A673 (cell line): ENCODE measurements at regions not wholly inside any gene's neighbourhood (a gene's known extent, or its start where the extent isn't known, plus 50 kb on each side); places are given as distances from the start of the nearest gene placed in this dataset.

Experiments used
- BruUV-seq: library from RNA; stranded (reverse); fragments of 400-500 nt; replicated peaks from 2 replicates; lab custom pipeline; 2021; lab: Mats Ljungman, UMichigan
- CTCF ChIA-PET: fragments of 300-600 bp; sonication (Branson Sonifier 250); formaldehyde crosslinking; loops from one replicate; lab custom pipeline; 2022; ENCODE audit warnings: antibody characterized with exemption; lab: Charles Lee
- POLR2A ChIA-PET: fragments of 300-600 bp; sonication (Branson Sonifier 250); formaldehyde crosslinking; loops from one replicate; lab custom pipeline; 2022; ENCODE audit warnings: antibody characterized with exemption; ENCODE audit not compliant: low non-redundant PET; lab: Charles Lee
- DNase-seq: peaks from one replicate; pipeline ENCODE4 v3.0.0-alpha.2; 2015; ENCODE audit warnings: low spot score
- H3K27ac ChIP-seq: fragments of 200-600 bp; sonication (generic); 2 replicates; pipeline ENCODE4 v1.5.1; 2016; ENCODE audit warnings: mixed run types, low read depth, mild to moderate bottlenecking, mixed read lengths, antibody characterized with exemption, low read length; ENCODE audit not compliant: poor library complexity, severe bottlenecking
- H3K27me3 ChIP-seq: fragments of 200-600 bp; sonication (generic); replicated peaks from 2 replicates; pipeline ENCODE4 v1.6.1; 2017; ENCODE audit warnings: mixed run types, low read depth, mild to moderate bottlenecking, mixed read lengths, antibody characterized with exemption, low read length; ENCODE audit not compliant: insufficient read depth, poor library complexity
- H3K36me3 ChIP-seq: fragments of 200-600 bp; sonication (generic); 2 replicates; pipeline ENCODE4 v1.6.1; 2016; ENCODE audit warnings: mixed run types, mild to moderate bottlenecking, mixed read lengths, antibody characterized with exemption, low read length; ENCODE audit not compliant: insufficient read depth, poor library complexity, severe bottlenecking
- H3K4me1 ChIP-seq: fragments of 200-600 bp; sonication (generic); 2 replicates; pipeline ENCODE4 v1.6.1; 2017; ENCODE audit warnings: mixed run types, mild to moderate bottlenecking, mixed read lengths, antibody characterized with exemption, low read length; ENCODE audit not compliant: insufficient read depth, poor library complexity, severe bottlenecking
- H3K4me3 ChIP-seq: fragments of 200-600 bp; sonication (generic); 2 replicates; pipeline ENCODE4 v1.5.1; 2016; ENCODE audit warnings: low read depth, mixed run types, mild to moderate bottlenecking, mixed read lengths, low read length; ENCODE audit not compliant: poor library complexity, severe bottlenecking
- H3K9me3 ChIP-seq: fragments of 200-600 bp; sonication (generic); 2 replicates; pipeline ENCODE4 v1.6.1; 2016; ENCODE audit warnings: mixed run types, low read depth, mild to moderate bottlenecking, mixed read lengths, antibody characterized with exemption, low read length; ENCODE audit not compliant: poor library complexity, severe bottlenecking
- EZH2 ChIP-seq: fragments of 200-600 bp; sonication (generic); IDR thresholded peaks from 2 replicates; pipeline ENCODE4 v1.6.1; 2017; ENCODE audit warnings: borderline replicate concordance, low read depth, mild to moderate bottlenecking, mixed read lengths, antibody characterized with exemption, low read length; ENCODE audit not compliant: poor library complexity, severe bottlenecking
- intact Hi-C: fragments of 100-400 bp; cut with micrococcal nuclease; formaldehyde crosslinking; loops from one replicate; pipeline ENCODE4 v1.10.0; 2022; ENCODE audit not compliant: unreplicated experiment
- TF ChIP-seq, protein P1 (sequence below): fragments of 300-800, 200-600 bp; sonication (generic); conservative IDR thresholded peaks from 2 replicates; pipeline ENCODE4 v1.5.1; 2017; ENCODE audit warnings: low read depth, mild to moderate bottlenecking, antibody characterized with exemption, low read length, moderate library complexity, mixed read lengths

DNA sequence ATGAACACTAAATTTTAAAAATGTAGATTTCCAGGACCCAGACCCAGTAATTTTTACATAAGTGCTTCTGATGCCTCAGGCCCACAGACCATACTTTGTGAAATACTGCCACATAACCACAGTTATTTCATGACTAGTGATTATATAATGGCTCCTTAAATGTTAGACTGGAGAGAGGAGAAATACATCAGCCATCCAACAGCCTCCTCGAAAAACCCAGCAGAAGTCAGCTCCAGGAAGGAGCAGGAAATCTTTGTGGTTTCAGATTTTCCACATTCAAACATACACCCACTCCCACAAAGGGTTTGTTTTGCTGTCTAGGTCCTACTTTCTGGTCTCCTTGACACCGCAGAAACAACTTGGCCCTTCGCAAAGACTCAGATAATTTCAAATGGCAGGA, 455.2 kb downstream of the DTWD2 start:
- H3K36me3 ChIP-seq = no peaks in the 10 kb centered on the region
- H3K27ac ChIP-seq = no peak overlapping the region
- H3K9me3 ChIP-seq = no peaks in the 10 kb centered on the region
- H3K4me3 ChIP-seq = no peak overlapping the region
- H3K4me1 ChIP-seq = no peaks in the 10 kb centered on the region
- intact Hi-C loops = no loop called here
- H3K27me3 ChIP-seq = no peaks in the 10 kb centered on the region
- POLR2A ChIA-PET = no interaction called here
- TF ChIP-seq EZH2 = no peak
- TF ChIP-seq, protein P1, sequence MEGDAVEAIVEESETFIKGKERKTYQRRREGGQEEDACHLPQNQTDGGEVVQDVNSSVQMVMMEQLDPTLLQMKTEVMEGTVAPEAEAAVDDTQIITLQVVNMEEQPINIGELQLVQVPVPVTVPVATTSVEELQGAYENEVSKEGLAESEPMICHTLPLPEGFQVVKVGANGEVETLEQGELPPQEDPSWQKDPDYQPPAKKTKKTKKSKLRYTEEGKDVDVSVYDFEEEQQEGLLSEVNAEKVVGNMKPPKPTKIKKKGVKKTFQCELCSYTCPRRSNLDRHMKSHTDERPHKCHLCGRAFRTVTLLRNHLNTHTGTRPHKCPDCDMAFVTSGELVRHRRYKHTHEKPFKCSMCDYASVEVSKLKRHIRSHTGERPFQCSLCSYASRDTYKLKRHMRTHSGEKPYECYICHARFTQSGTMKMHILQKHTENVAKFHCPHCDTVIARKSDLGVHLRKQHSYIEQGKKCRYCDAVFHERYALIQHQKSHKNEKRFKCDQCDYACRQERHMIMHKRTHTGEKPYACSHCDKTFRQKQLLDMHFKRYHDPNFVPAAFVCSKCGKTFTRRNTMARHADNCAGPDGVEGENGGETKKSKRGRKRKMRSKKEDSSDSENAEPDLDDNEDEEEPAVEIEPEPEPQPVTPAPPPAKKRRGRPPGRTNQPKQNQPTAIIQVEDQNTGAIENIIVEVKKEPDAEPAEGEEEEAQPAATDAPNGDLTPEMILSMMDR = no peak
- CTCF ChIA-PET = no interaction called here
- DNase-seq = no peak
- BruUV-seq = no TSS peak

DNA sequence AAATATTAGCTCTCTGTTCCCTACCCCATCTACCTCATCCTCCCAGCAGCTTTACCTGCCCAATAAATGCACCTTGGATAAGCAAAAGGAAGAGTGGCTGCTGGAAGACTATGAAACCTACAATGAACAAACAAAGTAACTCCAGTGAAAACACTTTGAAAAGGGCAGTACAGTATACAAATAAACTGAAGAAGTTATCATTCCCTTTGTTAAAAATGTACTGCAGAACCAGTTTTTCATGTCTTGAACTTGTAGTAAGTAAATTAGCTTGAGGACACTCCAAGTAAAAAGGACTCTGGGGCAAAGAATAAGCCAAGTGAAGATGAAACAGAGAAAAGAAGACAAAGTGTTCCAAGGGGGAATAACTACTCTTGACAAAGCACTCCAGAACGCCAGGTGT, 457.1 kb downstream of the DTWD2 start:
- BruUV-seq = no TSS peak
- Histone ChIP-seq H3K4me1 (no peaks in the 10 kb centered on the region), H3K9me3 (no peaks in the 10 kb centered on the region), H3K27me3 (no peaks in the 10 kb centered on the region), H3K36me3 (no peaks in the 10 kb centered on the region), H3K27ac (no peak overlapping the region), H3K4me3 (no peak overlapping the region)
- POLR2A ChIA-PET = no interaction called here
- TF ChIP-seq, protein P1 = no peak
- no peak for TF ChIP-seq EZH2
- intact Hi-C loops = no loop called here
- CTCF ChIA-PET = no interaction called here
- no peak for DNase-seq

DNA sequence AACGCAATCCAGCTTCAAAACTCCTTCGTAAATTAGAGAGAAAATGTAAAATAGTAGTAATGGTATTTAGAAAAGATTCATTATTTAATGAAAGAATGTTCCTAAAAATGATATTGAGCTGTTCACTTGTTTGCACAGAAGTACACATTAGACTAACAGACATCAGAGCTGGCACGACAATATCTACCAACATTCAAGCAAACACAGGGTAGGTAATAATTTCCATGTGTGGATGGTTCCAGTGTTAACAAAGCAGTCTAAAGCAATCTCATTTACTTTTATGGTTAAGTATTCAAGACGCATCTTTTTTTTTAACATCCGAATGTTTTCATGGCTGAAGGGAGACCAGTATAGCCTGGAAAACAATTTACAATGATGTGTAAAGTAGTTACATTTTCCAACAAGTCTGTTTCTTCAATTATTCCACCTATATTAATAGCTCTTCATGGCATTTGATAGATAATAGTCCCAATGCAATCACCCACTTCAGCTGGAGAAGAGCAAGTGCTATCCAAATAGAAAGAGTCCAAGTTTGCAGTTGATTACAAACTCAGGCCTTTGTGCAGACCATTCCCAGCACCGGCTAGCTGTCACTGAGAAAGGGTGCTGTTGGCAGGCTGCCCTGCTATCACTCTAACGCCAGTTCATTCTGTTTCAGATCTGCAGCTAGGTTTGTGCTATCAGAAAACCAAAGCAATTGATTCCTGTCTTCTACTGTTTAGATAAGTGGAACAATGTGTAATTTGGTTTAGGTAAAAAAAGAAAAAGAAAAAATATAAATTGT, 458.8 kb downstream of the DTWD2 start:
- BruUV-seq = no TSS peak
- no peaks in the 10 kb centered on the region for H3K4me1 ChIP-seq
- POLR2A ChIA-PET = no interaction called here
- H3K9me3 ChIP-seq = no peaks in the 10 kb centered on the region
- intact Hi-C loops = no loop called here
- CTCF ChIA-PET = no interaction called here
- no peak overlapping the region for H3K27ac ChIP-seq
- no peaks in the 10 kb centered on the region for H3K27me3 ChIP-seq
- no peaks in the 10 kb centered on the region for H3K36me3 ChIP-seq
- TF ChIP-seq EZH2 = no peak
- TF ChIP-seq, protein P1 = no peak
- H3K4me3 ChIP-seq = no peak overlapping the region
- DNase-seq = no peak
